ENCODE measurements at regions not wholly inside any gene's neighbourhood (a gene's known extent, or its start where the extent isn't known, plus 50 kb on each side); places are given as distances from the start of the nearest gene placed in this dataset.

DNA sequence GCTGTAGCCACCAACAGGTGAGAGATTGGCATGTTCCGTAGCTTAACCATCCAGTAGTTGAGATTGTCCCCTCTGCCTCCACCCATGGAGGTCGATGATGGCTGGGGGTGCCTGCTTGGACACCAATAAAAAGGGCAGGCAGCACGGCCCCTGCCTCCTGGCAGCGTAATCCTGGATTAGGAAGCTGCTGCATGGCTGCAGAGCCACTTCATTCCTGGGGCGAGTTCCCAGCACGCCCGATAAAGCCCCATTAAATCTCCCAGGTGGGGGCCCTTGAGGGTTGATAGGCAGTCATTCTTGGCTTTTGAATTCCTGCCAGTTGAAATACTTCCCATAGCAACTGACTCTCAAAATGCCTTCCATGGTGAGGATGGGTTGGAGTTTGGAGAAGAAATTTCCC, 67.8 kb downstream of the PLXNA1 start:
- TF ChIP-seq CTCF (conservative IDR thresholded peaks at IDR 0.05; ENCODE audit: low read depth in 2 of 2) (no peak), POLR2AphosphoS5 (IDR thresholded peaks at IDR 0.05; ENCODE audit: low read depth) (no peak), EZH2 (IDR thresholded peaks at IDR 0.05; ENCODE audit: low read depth, unreplicated experiment) (no peak), JUNB (IDR thresholded peaks at IDR 0.05; ENCODE audit: unreplicated experiment) (no peak), STAT1 (IDR thresholded peaks at IDR 0.05; ENCODE audit: unreplicated experiment) (no peak), EZH2phosphoT487 (IDR thresholded peaks at IDR 0.05; ENCODE audit: unreplicated experiment) (no peak), CREB1 (CRISPR knock-in tag; IDR thresholded peaks at IDR 0.05; ENCODE audit: low read depth) (no peak), ZNF114 (CRISPR knock-in tag; IDR thresholded peaks at IDR 0.05) (no peak)
- TF ChIP-seq, protein P1, sequence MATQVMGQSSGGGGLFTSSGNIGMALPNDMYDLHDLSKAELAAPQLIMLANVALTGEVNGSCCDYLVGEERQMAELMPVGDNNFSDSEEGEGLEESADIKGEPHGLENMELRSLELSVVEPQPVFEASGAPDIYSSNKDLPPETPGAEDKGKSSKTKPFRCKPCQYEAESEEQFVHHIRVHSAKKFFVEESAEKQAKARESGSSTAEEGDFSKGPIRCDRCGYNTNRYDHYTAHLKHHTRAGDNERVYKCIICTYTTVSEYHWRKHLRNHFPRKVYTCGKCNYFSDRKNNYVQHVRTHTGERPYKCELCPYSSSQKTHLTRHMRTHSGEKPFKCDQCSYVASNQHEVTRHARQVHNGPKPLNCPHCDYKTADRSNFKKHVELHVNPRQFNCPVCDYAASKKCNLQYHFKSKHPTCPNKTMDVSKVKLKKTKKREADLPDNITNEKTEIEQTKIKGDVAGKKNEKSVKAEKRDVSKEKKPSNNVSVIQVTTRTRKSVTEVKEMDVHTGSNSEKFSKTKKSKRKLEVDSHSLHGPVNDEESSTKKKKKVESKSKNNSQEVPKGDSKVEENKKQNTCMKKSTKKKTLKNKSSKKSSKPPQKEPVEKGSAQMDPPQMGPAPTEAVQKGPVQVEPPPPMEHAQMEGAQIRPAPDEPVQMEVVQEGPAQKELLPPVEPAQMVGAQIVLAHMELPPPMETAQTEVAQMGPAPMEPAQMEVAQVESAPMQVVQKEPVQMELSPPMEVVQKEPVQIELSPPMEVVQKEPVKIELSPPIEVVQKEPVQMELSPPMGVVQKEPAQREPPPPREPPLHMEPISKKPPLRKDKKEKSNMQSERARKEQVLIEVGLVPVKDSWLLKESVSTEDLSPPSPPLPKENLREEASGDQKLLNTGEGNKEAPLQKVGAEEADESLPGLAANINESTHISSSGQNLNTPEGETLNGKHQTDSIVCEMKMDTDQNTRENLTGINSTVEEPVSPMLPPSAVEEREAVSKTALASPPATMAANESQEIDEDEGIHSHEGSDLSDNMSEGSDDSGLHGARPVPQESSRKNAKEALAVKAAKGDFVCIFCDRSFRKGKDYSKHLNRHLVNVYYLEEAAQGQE (IDR thresholded peaks at IDR 0.05; ENCODE audit: unreplicated experiment), result no peak
- TF ChIP-seq, protein P2, sequence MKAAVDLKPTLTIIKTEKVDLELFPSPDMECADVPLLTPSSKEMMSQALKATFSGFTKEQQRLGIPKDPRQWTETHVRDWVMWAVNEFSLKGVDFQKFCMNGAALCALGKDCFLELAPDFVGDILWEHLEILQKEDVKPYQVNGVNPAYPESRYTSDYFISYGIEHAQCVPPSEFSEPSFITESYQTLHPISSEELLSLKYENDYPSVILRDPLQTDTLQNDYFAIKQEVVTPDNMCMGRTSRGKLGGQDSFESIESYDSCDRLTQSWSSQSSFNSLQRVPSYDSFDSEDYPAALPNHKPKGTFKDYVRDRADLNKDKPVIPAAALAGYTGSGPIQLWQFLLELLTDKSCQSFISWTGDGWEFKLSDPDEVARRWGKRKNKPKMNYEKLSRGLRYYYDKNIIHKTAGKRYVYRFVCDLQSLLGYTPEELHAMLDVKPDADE (IDR thresholded peaks at IDR 0.05), result no peak
- TF ChIP-seq, protein P3, sequence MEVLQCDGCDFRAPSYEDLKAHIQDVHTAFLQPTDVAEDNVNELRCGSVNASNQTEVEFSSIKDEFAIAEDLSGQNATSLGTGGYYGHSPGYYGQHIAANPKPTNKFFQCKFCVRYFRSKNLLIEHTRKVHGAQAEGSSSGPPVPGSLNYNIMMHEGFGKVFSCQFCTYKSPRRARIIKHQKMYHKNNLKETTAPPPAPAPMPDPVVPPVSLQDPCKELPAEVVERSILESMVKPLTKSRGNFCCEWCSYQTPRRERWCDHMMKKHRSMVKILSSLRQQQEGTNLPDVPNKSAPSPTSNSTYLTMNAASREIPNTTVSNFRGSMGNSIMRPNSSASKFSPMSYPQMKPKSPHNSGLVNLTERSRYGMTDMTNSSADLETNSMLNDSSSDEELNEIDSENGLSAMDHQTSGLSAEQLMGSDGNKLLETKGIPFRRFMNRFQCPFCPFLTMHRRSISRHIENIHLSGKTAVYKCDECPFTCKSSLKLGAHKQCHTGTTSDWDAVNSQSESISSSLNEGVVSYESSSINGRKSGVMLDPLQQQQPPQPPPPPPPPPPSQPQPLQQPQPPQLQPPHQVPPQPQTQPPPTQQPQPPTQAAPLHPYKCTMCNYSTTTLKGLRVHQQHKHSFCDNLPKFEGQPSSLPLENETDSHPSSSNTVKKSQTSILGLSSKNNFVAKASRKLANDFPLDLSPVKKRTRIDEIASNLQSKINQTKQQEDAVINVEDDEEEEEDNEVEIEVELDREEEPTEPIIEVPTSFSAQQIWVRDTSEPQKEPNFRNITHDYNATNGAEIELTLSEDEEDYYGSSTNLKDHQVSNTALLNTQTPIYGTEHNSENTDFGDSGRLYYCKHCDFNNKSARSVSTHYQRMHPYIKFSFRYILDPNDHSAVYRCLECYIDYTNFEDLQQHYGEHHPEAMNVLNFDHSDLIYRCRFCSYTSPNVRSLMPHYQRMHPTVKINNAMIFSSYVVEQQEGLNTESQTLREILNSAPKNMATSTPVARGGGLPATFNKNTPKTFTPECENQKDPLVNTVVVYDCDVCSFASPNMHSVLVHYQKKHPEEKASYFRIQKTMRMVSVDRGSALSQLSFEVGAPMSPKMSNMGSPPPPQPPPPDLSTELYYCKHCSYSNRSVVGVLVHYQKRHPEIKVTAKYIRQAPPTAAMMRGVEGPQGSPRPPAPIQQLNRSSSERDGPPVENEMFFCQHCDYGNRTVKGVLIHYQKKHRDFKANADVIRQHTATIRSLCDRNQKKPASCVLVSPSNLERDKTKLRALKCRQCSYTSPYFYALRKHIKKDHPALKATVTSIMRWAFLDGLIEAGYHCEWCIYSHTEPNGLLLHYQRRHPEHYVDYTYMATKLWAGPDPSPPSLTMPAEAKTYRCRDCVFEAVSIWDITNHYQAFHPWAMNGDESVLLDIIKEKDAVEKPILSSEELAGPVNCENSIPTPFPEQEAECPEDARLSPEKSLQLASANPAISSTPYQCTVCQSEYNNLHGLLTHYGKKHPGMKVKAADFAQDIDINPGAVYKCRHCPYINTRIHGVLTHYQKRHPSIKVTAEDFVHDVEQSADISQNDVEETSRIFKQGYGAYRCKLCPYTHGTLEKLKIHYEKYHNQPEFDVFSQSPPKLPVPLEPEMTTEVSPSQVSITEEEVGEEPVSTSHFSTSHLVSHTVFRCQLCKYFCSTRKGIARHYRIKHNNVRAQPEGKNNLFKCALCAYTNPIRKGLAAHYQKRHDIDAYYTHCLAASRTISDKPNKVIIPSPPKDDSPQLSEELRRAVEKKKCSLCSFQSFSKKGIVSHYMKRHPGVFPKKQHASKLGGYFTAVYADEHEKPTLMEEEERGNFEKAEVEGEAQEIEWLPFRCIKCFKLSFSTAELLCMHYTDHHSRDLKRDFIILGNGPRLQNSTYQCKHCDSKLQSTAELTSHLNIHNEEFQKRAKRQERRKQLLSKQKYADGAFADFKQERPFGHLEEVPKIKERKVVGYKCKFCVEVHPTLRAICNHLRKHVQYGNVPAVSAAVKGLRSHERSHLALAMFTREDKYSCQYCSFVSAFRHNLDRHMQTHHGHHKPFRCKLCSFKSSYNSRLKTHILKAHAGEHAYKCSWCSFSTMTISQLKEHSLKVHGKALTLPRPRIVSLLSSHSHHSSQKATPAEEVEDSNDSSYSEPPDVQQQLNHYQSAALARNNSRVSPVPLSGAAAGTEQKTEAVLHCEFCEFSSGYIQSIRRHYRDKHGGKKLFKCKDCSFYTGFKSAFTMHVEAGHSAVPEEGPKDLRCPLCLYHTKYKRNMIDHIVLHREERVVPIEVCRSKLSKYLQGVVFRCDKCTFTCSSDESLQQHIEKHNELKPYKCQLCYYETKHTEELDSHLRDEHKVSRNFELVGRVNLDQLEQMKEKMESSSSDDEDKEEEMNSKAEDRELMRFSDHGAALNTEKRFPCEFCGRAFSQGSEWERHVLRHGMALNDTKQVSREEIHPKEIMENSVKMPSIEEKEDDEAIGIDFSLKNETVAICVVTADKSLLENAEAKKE (CRISPR knock-in tag; IDR thresholded peaks at IDR 0.05), result no peak

Data from GM23338 (cell line).